ENCODE measurements at regions not wholly inside any gene's neighbourhood (a gene's known extent, or its start where the extent isn't known, plus 50 kb on each side); places are given as distances from the start of the nearest gene placed in this dataset.

GRCh38 chr12:30874455-30875321, 51.9 kb upstream of the TSPAN11 start:
- DNase-seq (ENCODE audit: low spot score): no peak

- DNase-seq (ENCODE audit: low spot score): no peak
Measured at GRCh38 chr12:30870491-30871265, 55.9 kb upstream of the TSPAN11 start.

GRCh38 chr12:30867415-30867814, 59.1 kb upstream of the TSPAN11 start:
- DNase-seq (ENCODE audit: low spot score): no peak

DNA sequence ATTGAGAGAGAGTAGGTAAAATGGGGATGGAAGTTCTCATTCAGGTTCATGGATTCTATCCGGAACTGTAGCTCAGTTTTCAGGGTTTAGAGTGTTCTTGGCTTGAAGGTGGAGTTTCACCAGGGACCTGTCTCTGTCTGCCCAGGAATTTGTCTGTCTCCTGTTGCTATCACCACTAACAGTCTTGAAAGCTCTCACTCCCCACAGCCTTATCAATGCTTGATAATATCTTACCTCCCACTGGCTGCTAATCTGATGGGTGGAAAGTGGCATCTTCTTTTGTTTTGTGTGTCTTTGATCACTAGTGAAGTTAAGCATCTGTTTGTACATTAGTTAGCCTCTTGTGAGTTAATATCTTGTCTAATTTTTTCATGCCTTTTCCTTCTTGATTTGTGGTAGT, 60.3 kb upstream of the TSPAN11 start:
- DNase-seq (ENCODE audit: low spot score): no peak

DNA sequence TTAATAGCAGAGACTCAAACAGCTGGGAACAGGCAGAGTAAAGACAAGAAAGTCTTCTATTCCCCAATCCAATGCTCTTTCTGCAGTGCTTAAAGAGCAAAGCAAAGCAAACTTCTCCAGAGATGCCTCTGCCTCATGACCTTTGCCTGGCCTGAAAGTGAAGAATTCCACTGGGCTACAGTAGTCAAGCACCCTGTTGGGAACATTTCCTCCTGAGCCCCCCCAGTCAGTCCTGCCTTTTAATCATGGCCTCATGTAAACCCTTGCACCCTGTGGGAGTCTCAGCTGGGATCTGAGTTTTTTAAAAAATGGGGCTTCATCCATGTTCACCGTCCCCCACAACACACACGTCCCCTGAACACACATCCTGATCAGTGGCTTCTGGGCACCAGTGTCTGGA, 62.7 kb upstream of the TSPAN11 start:
- no peak for DNase-seq (ENCODE audit: low spot score)

DNA sequence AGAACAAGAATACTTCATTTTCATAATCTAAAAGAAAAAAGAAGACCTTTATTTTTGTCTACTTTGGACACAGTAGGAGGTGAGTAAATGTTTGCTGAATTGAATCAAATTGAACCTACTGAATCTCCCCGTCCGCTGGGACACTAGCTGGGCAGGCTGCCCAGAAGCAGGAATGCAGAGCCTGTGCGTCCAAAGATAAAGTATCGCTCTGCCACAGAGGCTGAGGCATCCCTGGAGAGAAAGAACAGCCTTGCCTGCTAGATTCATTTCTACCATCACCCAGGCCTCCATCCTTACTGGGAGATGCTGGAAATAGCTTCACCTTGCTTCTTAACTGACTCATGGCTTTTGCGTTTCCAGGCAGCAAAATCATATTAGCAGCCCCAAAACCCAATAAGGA, 64.1 kb upstream of the TSPAN11 start:
- DNase-seq (ENCODE audit: low spot score): no peak

GRCh38 chr12:30859226-30859625, 67.3 kb upstream of the TSPAN11 start:
- DNase-seq (ENCODE audit: low spot score): no peak

GRCh38 chr12:30858471-30858870, 68.1 kb upstream of the TSPAN11 start:
- DNase-seq (ENCODE audit: low spot score): no peak

DNA sequence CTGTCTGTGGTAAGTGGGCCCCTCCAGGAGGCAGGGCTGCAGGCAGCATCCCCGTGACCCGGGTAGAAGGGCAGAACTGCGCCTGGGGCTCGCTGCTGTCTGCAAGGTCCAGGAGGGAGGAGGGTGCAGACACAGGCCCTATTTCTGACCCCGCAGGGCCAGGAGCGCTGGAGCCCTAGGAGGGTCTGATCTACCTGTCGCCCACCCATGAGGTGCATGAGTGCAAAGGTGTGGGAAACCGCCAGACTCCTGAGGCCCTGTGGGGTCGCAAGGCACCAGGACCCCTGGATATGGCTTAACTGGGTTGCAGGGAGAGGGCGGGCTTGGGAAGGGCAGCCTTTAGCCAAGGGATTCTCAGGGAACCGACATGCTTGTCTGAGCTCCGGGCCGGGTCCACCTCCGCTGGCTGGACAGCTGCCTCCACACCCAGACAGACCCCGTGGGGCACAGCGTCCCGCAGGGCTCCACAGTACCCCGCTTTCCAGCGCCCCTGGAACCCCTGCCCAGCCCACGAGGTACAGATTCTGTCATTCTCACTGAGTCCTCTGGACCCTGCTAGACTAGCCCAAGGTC, 72.9 kb upstream of the TSPAN11 start:
- no peak for DNase-seq (ENCODE audit: low spot score)

- no peak for DNase-seq (ENCODE audit: low spot score)
Measured at GRCh38 chr12:30850684-30851083, 75.9 kb upstream of the TSPAN11 start.

- DNase-seq (ENCODE audit: low spot score): no peak
Measured at GRCh38 chr12:30847259-30847658, 79.3 kb upstream of the TSPAN11 start.

DNA sequence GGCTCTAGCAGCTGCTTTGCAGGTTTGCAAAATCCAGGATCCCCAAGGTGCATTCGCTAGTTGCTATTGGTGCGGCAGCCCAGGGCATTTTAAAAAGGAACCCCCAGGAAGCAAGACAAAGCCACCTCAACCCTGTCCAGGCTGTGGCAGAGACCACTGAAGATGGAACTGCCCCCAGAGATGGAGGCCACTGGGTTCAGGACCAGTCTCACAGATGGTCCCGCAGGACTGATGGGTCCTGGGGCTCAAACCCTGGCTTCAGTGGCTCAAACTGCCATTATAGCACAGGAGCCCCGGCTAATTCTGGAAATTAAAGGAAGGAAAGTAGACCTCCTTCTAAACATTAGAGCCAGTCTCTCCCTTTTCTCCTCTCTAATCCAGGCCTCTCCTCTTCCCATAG, 79.8 kb upstream of the TSPAN11 start:
- no peak for DNase-seq (ENCODE audit: low spot score)

DNA sequence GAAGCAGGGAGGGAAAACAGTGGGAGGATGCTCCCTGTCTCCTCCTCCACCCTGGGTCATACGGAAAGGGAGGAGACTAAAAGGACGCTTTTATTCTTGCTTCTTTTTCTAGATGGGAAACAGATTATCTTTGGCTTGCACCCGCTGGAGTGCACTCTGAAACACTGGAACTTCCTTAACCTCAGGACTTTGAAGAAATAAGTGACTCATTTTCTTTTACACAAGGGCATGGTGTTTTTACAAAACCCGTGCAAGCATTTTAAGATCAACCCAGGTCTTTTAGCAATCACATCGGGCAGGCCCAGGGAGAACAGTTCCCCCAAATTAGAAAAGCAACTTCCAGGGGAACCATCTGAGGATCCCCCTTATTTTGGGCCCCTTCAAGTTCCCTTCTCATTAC, 80.9 kb upstream of the TSPAN11 start:
- no peak for DNase-seq (ENCODE audit: low spot score)

GRCh38 chr12:30843211-30843610, 83.3 kb upstream of the TSPAN11 start:
- DNase-seq (ENCODE audit: low spot score): no peak

- no peak for DNase-seq (ENCODE audit: low spot score)
Measured at GRCh38 chr12:30840715-30841114, 85.8 kb upstream of the TSPAN11 start.

DNA sequence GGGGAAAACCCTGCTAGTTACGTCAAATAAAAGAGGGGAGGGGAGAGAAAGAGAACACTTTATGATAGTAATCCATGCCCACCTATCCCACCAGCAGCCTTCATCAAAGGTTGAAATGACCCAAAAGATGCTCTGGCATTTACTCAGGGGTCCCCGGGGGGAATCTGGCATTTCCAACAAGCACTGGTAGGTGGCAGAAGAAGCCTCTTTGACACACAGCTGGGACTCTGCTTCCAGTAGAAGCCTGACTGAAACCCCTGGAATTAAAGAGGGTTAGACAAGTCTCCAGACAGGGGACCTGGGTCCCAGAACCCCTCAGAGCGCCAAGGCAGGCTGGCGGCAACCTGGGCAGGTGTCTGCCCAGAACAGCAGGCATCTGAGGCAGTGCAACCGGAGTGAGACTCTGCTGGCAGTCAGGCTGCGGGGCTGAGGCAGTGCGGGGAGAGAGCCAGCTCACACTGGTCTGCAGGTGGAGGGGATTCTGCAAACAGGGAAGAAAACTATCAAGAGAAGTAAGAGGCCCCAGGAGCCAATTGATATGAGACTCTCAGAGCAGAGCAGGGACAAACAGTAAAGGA, 85.0 kb upstream of the CAPRIN2 start:
- DNase-seq (ENCODE audit: low spot score): no peak

DNA sequence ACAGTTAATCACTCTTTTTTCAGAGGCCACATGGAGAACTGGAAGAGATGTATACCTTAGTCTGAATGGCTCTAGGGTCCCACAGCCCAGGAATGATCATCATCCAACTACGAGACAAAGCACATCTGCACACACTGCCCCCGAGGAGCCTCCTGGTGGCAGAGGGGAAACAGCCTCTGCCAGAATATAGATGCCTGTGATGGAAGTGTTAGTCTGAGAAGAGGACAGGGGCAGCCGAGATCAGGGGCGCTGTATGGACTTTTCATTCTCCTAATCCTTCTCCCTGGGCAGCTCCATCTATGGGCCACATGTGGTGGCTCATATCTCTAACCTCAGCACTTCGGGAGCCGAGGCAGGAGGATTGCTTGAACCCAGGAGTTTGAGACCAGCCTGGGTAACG, 82.8 kb upstream of the CAPRIN2 start:
- no peak for DNase-seq (ENCODE audit: low spot score)

DNA sequence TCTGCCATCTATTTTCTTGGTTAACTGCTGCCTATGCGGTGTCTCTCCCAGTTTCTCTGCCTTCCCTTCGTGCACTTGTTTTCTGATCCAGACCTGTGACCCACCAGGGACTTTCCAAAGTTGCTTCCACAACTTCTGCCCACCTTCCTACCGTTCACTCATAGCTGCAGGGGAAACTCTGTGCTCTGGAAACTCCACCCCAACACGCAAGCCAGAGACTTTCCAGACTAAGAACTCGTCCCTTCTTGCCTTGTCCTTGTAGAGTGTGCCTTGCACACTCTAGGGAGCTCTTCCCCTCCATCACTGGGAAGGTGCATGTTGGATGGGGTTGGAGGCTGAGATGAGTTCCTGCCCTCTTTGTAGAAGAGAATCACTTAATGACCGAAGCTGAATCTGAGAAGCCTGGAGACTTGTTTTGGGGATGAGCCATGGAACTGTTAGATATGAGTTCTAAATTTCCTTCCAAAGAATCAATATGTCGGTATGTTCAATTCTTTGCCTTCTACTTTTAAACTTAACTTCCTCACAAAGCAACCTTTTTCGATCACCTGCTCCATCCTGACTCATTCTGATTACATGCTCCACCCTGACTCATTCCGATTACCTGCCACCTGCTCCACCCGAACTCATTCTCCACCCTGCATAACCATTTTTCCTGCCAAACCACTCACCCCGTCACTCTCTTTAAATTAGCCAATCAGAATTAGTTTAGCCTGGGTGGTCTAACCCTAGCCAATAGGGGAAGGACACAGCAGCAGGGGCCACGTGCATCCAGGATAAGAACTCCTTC, 82.1 kb upstream of the CAPRIN2 start:
- DNase-seq (ENCODE audit: low spot score): no peak

- DNase-seq (ENCODE audit: low spot score): no peak
Measured at GRCh38 chr12:30835216-30835615, 80.5 kb upstream of the CAPRIN2 start.

- no peak for DNase-seq (ENCODE audit: low spot score)
Measured at GRCh38 chr12:30830751-30831150, 76.0 kb upstream of the CAPRIN2 start.

DNA sequence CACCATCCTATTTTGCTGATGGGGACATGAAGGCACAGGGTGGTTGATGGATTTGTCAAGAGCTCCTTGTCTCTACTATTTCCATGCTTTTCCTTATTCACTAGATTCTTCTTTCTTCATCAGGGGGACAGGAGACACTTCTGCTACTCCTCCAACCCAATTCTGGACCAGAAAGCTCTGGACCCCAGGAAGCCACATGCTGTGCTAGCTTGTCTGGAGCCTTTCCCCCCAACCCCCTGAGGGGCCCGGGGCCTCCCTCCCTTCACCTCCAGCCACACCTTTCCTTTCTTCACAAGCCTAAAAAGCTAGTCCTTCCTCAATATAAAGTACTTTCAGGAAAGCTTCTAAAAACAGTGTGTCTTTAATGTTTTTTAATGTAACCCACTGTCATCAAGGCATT, 75.1 kb upstream of the CAPRIN2 start:
- DNase-seq (ENCODE audit: low spot score): no peak

DNA sequence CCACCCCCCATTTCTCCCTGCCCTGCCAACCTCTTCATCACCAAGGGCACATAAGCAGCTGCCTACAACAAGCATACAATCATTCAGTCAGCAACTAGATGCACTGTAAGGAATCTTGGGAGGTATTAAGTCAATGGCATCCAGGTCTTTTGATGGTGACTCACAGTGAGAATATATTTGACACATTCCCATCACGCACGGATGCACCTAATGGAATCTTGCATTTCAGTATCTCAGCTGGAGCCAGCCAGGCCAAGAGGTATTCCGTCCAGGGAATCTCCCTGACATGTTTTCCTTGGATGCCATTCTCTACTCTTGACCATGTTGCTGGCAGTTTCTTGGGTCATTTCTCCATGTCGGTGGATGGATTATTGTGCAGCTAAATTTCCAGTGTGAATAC, 73.9 kb upstream of the CAPRIN2 start:
- DNase-seq (ENCODE audit: low spot score): no peak
